SIG-M5 (cell line): ENCODE measurements at regions not wholly inside any gene's neighbourhood (a gene's known extent, or its start where the extent isn't known, plus 50 kb on each side); places are given as distances from the start of the nearest gene placed in this dataset.

ENCODE experiments used
- DNase-seq: peaks from one replicate; lab custom pipeline; 2025; lab: John Stamatoyannopoulos, UW

DNA sequence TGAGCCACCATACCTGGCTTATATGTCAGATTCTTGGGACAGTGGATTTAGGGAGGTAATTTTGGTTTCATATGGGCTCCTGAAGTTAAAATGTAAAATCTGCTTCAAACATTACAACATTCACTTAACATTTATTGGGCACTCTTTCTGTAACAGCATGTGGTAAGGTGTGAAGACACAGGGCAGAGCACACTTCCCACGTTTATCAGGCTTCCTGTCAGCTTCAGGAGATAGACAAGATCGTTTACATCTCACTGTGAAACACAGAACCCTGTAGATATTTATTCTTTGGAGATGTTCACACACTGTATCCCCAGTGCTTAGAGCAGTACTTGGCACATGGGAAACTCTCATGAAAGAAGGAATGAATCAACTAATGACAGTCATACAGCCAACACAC, 426.0 kb upstream of the RARB start:
- no peak for DNase-seq

GRCh38 chr3:25007974-25008658, 419.9 kb upstream of the RARB start:
- no peak for DNase-seq

GRCh38 chr3:25009665-25010064, 418.4 kb upstream of the RARB start:
- no peak for DNase-seq

GRCh38 chr3:25015599-25015998, 412.5 kb upstream of the RARB start:
- no peak for DNase-seq

- no peak for DNase-seq
Measured at GRCh38 chr3:25018909-25019308, 409.2 kb upstream of the RARB start.

DNA sequence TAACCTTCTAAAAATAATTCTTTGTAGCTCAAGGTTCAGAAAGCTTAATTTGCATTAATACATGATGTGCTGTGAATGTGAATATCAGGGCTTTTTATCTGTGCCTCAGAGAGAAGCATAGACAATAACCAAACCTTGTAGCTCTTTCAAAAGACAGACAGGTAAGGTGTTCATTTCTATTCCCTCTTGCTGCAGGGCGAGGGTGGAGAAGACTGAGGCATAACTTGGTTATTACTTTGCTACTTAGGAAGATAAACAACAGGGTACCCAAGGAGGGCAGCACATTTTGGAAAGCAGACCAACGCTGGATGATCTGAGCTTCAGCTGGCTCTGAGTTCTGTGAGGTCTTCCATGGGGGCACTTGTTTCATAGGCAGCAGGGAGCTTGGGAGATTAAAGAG, 408.6 kb upstream of the RARB start:
- no peak for DNase-seq

DNA sequence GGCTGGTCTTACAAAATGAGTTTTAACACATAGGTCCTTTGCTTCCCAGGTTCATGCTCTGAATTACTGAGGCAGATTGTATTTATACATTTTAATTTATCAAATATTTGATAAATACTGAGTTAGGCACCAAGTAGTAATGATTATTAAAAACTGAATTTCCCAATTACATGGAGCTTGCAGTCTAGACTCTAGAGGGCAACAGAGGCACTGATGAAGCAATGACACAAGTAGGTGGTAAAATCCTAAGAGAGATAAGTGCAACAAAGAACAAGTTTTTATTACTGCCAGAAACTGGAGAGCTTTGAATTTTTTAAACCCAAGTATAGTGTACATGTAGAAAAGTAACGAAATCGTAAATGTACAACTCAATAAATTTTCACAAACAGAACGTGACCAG, 406.2 kb upstream of the RARB start:
- no peak for DNase-seq

- DNase-seq, result no peak
Measured at GRCh38 chr3:25023876-25024275, 404.2 kb upstream of the RARB start.

- no peak for DNase-seq
Measured at GRCh38 chr3:25025236-25025635, 402.8 kb upstream of the RARB start.

GRCh38 chr3:25027650-25028049, 400.4 kb upstream of the RARB start:
- DNase-seq, result no peak

DNA sequence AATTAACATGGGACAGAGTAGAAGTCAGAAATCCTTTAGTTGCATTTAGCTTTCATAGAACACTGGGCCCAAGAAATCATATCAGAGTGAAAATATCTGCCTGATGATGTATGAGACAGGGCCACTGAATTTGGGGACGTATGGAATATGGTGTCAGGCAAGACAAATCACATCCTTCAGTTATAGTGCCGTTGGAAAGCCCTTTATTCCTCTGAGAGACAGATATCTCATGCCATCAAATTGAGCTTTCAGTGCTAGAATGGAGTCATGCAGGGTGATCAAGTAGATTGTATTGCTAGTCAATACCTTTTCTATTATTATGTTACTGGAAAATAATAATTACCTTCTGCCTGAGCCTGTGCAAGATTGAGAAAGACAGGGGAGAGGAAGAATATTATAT, 398.2 kb upstream of the RARB start:
- no peak for DNase-seq

DNA sequence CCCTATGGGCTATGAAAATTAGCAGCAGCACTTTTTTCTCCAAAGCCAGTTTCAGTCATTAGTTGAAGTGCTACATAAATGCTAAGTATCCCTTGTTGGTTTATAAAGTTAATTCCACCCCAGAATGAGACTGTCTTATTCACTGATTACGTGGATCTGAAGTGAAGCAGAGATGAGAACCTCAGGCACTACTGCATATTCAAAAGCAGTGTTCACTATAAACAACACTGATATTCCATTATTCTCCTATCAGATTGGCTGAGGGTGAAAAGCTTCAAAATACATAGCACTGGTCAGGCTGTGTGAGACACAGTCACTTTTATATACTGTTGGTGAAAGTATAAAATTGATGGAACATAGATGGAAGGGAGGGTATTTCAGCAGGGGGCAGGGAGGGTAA, 395.7 kb upstream of the RARB start:
- DNase-seq, result no peak

GRCh38 chr3:25033407-25034029, 394.5 kb upstream of the RARB start:
- no peak for DNase-seq

DNA sequence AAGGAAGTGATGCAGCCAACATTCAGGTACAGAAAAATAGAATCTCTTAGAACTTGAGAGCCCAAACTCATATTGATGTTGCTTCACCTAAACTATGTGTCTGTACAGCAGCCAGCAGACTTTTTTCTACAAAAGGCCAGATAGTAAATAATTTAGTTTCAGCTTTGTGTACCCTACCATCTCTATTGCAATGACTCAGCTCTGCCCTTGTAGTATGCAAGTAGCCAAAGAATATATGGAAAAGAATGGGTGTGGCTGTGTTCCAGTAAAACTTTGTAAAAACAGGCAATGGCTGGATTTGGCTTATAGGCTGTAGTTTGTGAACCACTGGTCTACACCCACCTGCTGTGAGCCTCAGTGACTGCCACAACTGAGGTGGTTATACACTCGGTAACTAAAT, 392.5 kb upstream of the RARB start:
- no peak for DNase-seq

- no peak for DNase-seq
Measured at GRCh38 chr3:25036633-25037032, 391.4 kb upstream of the RARB start.

- no peak for DNase-seq
Measured at GRCh38 chr3:25037049-25037547, 391.0 kb upstream of the RARB start.

DNA sequence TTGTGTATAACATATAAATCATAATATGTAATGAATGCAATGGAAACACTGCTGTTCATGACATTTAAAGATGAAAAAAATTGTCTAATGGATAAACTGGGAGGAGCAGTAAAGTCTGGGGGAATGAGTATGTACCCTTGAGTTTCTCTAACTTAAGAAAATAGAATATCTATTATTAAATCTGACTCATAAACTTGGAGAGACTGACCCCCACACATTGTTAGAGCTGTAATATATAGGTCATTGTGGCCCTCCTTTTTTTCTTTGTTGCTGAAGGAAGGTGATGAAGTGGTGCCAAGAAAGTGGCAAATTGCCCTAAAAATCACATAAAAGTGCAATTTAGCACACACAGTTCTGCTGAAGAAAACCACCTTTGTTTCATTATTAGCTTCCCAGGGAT, 389.8 kb upstream of the RARB start:
- no peak for DNase-seq

DNA sequence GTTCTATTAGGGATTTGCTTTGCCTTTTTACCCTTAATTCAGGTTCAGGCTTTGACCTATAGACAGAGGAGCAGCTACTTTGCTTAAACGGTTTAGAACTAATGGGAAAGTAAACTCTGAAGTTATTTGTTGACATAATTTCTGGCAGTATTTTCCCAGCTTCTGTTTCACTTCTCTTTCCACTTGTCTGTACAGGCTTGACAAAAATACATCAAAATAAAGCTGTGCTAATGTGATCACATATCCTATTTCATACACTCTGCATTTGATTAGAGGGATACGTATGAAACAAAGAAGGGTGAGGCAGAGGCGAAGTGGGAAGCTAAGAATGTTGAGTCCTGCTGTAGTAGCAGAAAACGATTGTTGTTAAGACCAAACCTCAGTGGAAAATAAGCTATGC, 389.1 kb upstream of the RARB start:
- no peak for DNase-seq

DNA sequence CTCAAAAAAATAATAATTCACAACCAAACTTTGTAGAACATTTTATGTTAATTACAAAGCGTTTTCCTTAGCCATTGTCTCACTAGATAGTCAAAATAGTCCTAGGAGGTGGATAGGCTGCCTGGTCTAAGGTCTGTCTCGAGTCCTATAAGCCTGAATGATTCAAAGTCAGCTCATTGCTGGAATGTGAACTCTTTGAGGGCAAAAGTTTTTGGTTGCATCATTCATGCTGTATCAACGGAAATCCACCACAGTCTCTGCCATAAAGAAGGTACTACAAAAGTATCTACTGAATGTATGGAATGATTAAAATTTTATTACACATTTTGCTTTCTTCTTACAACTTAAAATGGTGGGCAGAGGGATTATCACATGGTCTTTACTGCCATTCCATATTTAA, 387.3 kb upstream of the RARB start:
- no peak for DNase-seq

GRCh38 chr3:25041871-25042584, 386.0 kb upstream of the RARB start:
- no peak for DNase-seq

DNA sequence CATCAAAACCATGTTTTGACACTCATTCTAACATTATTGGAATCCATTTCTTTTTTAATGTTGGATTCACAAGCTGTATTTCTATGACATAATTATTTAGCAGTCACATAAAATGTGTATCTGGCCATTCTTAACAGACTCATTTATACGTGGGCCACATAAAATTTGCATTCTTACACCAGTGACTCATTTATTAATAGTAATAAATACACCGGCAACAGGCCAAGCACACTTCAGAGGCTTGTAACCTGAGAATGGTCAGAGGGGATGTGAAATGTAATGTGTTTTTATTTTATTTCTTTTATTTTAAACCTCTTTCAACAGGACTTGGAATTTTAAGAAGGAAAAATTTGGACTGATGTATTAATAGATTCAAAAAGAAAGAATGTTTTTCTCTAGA, 384.9 kb upstream of the RARB start:
- no peak for DNase-seq

DNA sequence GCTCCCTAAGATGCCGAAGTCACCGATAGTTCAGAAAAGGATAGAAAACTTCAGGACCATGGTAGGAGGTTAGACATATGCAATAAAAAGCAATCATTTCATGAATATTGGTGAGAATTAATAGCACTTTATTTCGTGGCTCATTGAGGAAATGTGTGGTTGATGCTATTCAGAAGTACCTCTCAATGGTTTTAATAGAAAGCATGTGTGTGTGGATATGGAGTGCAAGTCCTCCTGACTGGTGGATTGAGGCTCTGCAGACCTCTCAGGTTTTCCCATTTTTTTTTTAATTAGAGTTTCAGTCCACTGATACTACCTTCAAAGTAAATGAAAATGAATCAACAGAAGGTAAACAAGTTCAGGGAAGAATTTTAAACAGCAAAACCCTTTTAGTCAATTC, 384.3 kb upstream of the RARB start:
- DNase-seq, result no peak
